Urinary bladder (tissue), 1 donor: ENCODE measurements at regions not wholly inside any gene's neighbourhood (a gene's known extent, or its start where the extent isn't known, plus 50 kb on each side); places are given as distances from the start of the nearest gene placed in this dataset. TPM values are rescaled to one million over a fixed set of nuclear protein-coding genes. Genes with fewer than 3 reads are reported as not detected.

Experiments
- small RNA-seq: library from RNA; depleted of rRNA; stranded (forward); fragments of <200 nt; gene quantifications from one replicate; pipeline ENCODE3, GENCODE V24; 2014

Small RNAs in the stretch of these regions (small RNA-seq; reads per million reads assigned to genes)
- gene PPIAP44 = not detected
